KMS-11 (cell line): ENCODE measurements at regions not wholly inside any gene's neighbourhood (a gene's known extent, or its start where the extent isn't known, plus 50 kb on each side); places are given as distances from the start of the nearest gene placed in this dataset.
"Not testable (repeated sequence)": the region's sequence is repeated elsewhere in the genome, so short reads cannot be mapped to it uniquely, and the experiment has no call there.

Experiments
- H2AFZ ChIP-seq: fragments of 200-600 bp; sonication (generic); 2 replicates; pipeline ENCODE4 v1.6.1; 2016; ENCODE audit warnings: antibody characterized with exemption, mixed run types, low read depth
- H3K27ac ChIP-seq: fragments of 200-600 bp; sonication (generic); 2 replicates; pipeline ENCODE4 v1.6.1; 2016; ENCODE audit warnings: mild to moderate bottlenecking, mixed run types
- H3K27me3 ChIP-seq: fragments of 200-600 bp; sonication (generic); 2 replicates; pipeline ENCODE4 v1.6.1; 2017; ENCODE audit warnings: mild to moderate bottlenecking, low read depth, mixed run types, moderate library complexity; ENCODE audit not compliant: insufficient read depth
- H3K36me3 ChIP-seq: fragments of 200-600 bp; sonication (generic); 2 replicates; pipeline ENCODE4 v1.6.1; 2017; ENCODE audit warnings: mild to moderate bottlenecking, mixed run types; ENCODE audit not compliant: insufficient read depth
- H3K4me1 ChIP-seq: fragments of 200-600 bp; sonication (generic); 2 replicates; pipeline ENCODE4 v1.6.1; 2016; ENCODE audit warnings: mild to moderate bottlenecking, low read depth, mixed run types; ENCODE audit not compliant: poor library complexity, severe bottlenecking
- H3K4me2 ChIP-seq: fragments of 200-600 bp; sonication (generic); 2 replicates; pipeline ENCODE4 v1.7.0; 2016; ENCODE audit warnings: mild to moderate bottlenecking, mixed run types
- H3K4me3 ChIP-seq: fragments of 200-600 bp; sonication (generic); IDR thresholded peaks from 2 replicates; pipeline ENCODE4 v1.6.1; 2017; ENCODE audit warnings: low read depth, low read length, mixed read lengths; ENCODE audit not compliant: insufficient read depth
- H3K79me2 ChIP-seq: fragments of 200-600 bp; sonication (generic); 2 replicates; pipeline ENCODE4 v1.6.1; 2016; ENCODE audit warnings: low read depth, mixed run types; ENCODE audit not compliant: insufficient read depth
- H3K9ac ChIP-seq: fragments of 200-600 bp; sonication (generic); 2 replicates; pipeline ENCODE4 v1.6.1; 2016; ENCODE audit warnings: mild to moderate bottlenecking, mixed run types
- H4K20me1 ChIP-seq: fragments of 200-600 bp; sonication (generic); 2 replicates; pipeline ENCODE4 v1.6.1; 2016; ENCODE audit warnings: mild to moderate bottlenecking, mixed run types; ENCODE audit not compliant: insufficient read depth
- TF ChIP-seq, protein P1 (sequence below): fragments of 200-600 bp; sonication (generic); conservative IDR thresholded peaks from 2 replicates; pipeline ENCODE4 v1.6.1; 2017; ENCODE audit warnings: low read depth, mild to moderate bottlenecking, antibody characterized with exemption, low read length, moderate library complexity, mixed read lengths

DNA sequence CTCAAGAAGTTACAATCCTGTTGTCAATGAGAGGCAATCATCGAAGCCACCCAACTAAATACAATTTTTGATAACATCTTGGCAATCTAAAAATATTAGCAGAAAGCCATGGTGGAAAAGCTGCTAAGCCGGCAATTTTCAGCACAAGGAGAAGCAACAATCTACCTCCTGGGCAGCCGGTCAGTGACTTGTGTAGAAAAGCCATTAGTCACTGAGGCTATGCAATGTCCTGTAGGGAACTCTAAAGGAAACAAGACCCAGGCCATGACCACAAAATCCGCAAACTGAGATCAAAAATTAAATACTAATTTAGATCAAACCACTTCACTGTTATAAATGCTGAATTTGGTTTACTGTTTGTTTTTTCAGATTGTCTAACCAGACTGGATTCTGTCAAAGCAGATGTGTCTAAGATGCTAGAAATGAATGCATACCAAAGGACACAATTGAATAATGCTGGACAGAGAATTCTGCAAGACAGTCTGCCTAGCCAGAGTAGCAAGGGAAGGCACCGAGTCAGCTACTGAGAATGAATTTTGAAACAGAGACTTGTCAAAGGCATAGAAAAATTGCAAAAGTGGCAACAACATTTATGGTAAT, 384.8 kb downstream of the PRELID2 start:
- no peaks in the 10 kb centered on the region for H3K36me3 ChIP-seq
- H3K4me1 ChIP-seq, result no peaks in the 10 kb centered on the region
- no peak overlapping the region for H2AFZ ChIP-seq
- H3K27me3 ChIP-seq, result no peaks in the 10 kb centered on the region
- no peak overlapping the region for H3K9ac ChIP-seq
- H4K20me1 ChIP-seq, result no peaks in the 10 kb centered on the region
- no peak overlapping the region for H3K27ac ChIP-seq
- TF ChIP-seq, protein P1, sequence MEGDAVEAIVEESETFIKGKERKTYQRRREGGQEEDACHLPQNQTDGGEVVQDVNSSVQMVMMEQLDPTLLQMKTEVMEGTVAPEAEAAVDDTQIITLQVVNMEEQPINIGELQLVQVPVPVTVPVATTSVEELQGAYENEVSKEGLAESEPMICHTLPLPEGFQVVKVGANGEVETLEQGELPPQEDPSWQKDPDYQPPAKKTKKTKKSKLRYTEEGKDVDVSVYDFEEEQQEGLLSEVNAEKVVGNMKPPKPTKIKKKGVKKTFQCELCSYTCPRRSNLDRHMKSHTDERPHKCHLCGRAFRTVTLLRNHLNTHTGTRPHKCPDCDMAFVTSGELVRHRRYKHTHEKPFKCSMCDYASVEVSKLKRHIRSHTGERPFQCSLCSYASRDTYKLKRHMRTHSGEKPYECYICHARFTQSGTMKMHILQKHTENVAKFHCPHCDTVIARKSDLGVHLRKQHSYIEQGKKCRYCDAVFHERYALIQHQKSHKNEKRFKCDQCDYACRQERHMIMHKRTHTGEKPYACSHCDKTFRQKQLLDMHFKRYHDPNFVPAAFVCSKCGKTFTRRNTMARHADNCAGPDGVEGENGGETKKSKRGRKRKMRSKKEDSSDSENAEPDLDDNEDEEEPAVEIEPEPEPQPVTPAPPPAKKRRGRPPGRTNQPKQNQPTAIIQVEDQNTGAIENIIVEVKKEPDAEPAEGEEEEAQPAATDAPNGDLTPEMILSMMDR, result no peak
- no peak overlapping the region for H3K4me3 ChIP-seq
- no peaks in the 10 kb centered on the region for H3K79me2 ChIP-seq
- H3K4me2 ChIP-seq, result no peak overlapping the region

- Histone ChIP-seq H3K36me3 (no peaks in the 10 kb centered on the region), H3K4me2 (no peak overlapping the region), H3K27ac (no peak overlapping the region), H3K9ac (no peak overlapping the region), H3K4me1 (no peaks in the 10 kb centered on the region), H3K27me3 (no peaks in the 10 kb centered on the region), H3K4me3 (no peak overlapping the region), H4K20me1 (no peaks in the 10 kb centered on the region), H2AFZ (no peak overlapping the region), H3K79me2 (no peaks in the 10 kb centered on the region)
- TF ChIP-seq, protein P1, result no peak
Measured at GRCh38 chr5:145449794-145450193, 385.3 kb downstream of the PRELID2 start.

DNA sequence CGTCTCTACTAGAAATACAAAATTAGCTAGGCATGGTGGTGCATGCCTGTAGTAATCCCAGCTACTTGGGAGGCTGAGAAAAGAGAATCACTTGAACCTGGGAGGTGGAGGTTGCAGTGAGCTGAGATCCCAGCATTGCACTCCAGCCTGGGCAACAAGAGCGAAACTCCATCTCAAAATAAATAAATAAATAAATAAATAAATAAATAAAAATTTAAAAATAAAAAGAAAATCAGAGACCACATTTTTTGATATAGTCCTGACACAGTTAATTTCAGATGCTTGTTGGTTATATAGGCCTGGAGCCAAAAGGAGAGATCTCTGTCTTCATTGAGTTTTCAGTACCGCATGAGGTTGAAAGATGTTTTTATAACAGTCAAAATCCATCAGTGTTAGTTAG, 388.3 kb downstream of the PRELID2 start:
- not testable (repeated sequence) for H4K20me1 ChIP-seq, H3K4me1 ChIP-seq, H3K9ac ChIP-seq

GRCh38 chr5:145446412-145446811, 388.7 kb downstream of the PRELID2 start:
- no peak overlapping the region for H3K9ac ChIP-seq
- H3K36me3 ChIP-seq, result no peaks in the 10 kb centered on the region
- no peak overlapping the region for H3K4me3 ChIP-seq
- H3K4me2 ChIP-seq, result no peak overlapping the region
- no peak overlapping the region for H3K27ac ChIP-seq
- no peaks in the 10 kb centered on the region for H3K4me1 ChIP-seq
- TF ChIP-seq, protein P1, result no peak
- no peaks in the 10 kb centered on the region for H3K79me2 ChIP-seq
- no peaks in the 10 kb centered on the region for H3K27me3 ChIP-seq
- no peaks in the 10 kb centered on the region for H4K20me1 ChIP-seq
- H2AFZ ChIP-seq, result no peak overlapping the region

More for the DNA sequence above, 388.3 kb downstream of the PRELID2 start:
- not testable (repeated sequence) for H3K27ac ChIP-seq, H3K27me3 ChIP-seq, H2AFZ ChIP-seq, H3K79me2 ChIP-seq, H3K4me3 ChIP-seq, H3K36me3 ChIP-seq, H3K4me2 ChIP-seq

DNA sequence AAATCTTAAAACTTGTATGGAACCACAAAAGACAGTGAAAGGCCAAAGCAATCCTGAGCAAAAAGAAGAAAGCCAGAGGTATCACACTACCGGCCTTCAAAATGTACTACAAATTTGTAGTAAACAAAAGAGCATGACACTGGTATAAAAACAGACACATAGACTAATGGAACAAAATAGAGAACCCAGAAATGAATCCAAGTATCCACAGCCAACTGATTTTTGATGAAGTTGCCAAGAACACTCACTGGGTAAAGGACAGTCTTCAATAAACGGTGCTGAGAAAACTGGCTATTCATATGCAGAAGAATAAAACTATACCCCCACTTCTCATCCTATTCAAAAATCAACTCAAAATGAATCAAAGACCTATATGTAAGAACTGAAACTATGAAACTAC, 390.1 kb downstream of the PRELID2 start:
- Histone ChIP-seq H3K79me2 (no peaks in the 10 kb centered on the region), H3K9ac (no peak overlapping the region), H2AFZ (no peak overlapping the region), H3K4me2 (no peak overlapping the region), H4K20me1 (no peaks in the 10 kb centered on the region), H3K27me3 (no peaks in the 10 kb centered on the region), H3K4me1 (no peaks in the 10 kb centered on the region), H3K4me3 (no peak overlapping the region), H3K27ac (no peak overlapping the region), H3K36me3 (no peaks in the 10 kb centered on the region)
- TF ChIP-seq, protein P1, result no peak
